HepG2 (cell line): ENCODE measurements at regions not wholly inside any gene's neighbourhood (a gene's known extent, or its start where the extent isn't known, plus 50 kb on each side); places are given as distances from the start of the nearest gene placed in this dataset.

Experiments used
- DNMT3B ChIP-seq: conservative IDR thresholded peaks from 2 replicates; pipeline ENCODE4 v1.6.1; 2016; ENCODE audit warnings: missing biosample characterization, control low read depth
- HOXA3 ChIP-seq: sonication (generic); formaldehyde crosslinking; IDR thresholded peaks from 2 replicates; pipeline ENCODE4 v1.5.0; 2020; ENCODE audit warnings: missing genetic modification reagents
- ISL2 ChIP-seq: sonication (generic); formaldehyde crosslinking; IDR thresholded peaks from 2 replicates; pipeline ENCODE4 v1.5.0; 2020; ENCODE audit warnings: missing genetic modification reagents
- KLF16 ChIP-seq, 2 experiments: sonication (generic) in 1 of 2; formaldehyde crosslinking in 1 of 2; IDR thresholded peaks; 2 replicates each; pipeline versions ENCODE4 v1.6.1 to v1.8.0; 2016 to 2023; ENCODE audit warnings: missing genetic modification reagents in 2 of 2, missing compliant biosample characterization in 1 of 2
- LBX2 ChIP-seq: sonication (generic); formaldehyde crosslinking; IDR thresholded peaks from 2 replicates; pipeline ENCODE4 v1.5.0; 2020; ENCODE audit warnings: missing genetic modification reagents, mild to moderate bottlenecking, borderline replicate concordance
- MATR3 ChIP-seq: sonication (generic); formaldehyde crosslinking; IDR thresholded peaks from 2 replicates; pipeline ENCODE4 v1.4.0; 2020; ENCODE audit warnings: missing genetic modification reagents
- MED1 ChIP-seq: sonication (generic); formaldehyde crosslinking; IDR thresholded peaks from 2 replicates; pipeline ENCODE4 v1.4.0; 2020; ENCODE audit warnings: missing genetic modification reagents
- PAF1 ChIP-seq: IDR thresholded peaks from 2 replicates; pipeline ENCODE4 v1.6.1; 2016; ENCODE audit warnings: missing genetic modification reagents, missing compliant biosample characterization
- PCBP2 ChIP-seq: fragments of 200-400 bp; formaldehyde crosslinking; optimal IDR thresholded peaks from 2 replicates; pipeline ENCODE3; 2018; ENCODE audit warnings: low read length, low read depth; ENCODE audit not compliant: poor library complexity, severe bottlenecking
- SRSF1 ChIP-seq: fragments of 200-400 bp; formaldehyde crosslinking; optimal IDR thresholded peaks from 2 replicates; pipeline ENCODE3; 2017; ENCODE audit warnings: mild to moderate bottlenecking, low read depth, low read length, moderate library complexity
- STAT5B ChIP-seq: sonication (generic); formaldehyde crosslinking; IDR thresholded peaks from 2 replicates; pipeline ENCODE4 v1.4.0; 2020; ENCODE audit warnings: missing genetic modification reagents
- TP53 ChIP-seq: sonication (generic); formaldehyde crosslinking; conservative IDR thresholded peaks from 2 replicates; pipeline ENCODE4 v1.4.0; 2020; ENCODE audit warnings: missing genetic modification reagents
- XBP1 ChIP-seq: sonication (generic); formaldehyde crosslinking; IDR thresholded peaks from 2 replicates; pipeline ENCODE4 v1.5.0; 2020; ENCODE audit warnings: missing genetic modification reagents
- ZNF253 ChIP-seq: sonication (generic); formaldehyde crosslinking; IDR thresholded peaks from 2 replicates; pipeline ENCODE4 v1.8.0; 2022; ENCODE audit warnings: mild to moderate bottlenecking, missing genetic modification reagents, borderline replicate concordance
- ZNF276 ChIP-seq: sonication (generic); formaldehyde crosslinking; IDR thresholded peaks from 2 replicates; pipeline ENCODE4 v1.4.0; 2020; ENCODE audit warnings: mild to moderate bottlenecking, low read depth, missing genetic modification reagents
- TF ChIP-seq, protein P1 (sequence below): IDR thresholded peaks from 2 replicates; pipeline ENCODE4 v1.6.1; 2016; ENCODE audit warnings: missing compliant biosample characterization, missing genetic modification reagents, borderline replicate concordance
- TF ChIP-seq, protein P2 (sequence below): sonication (generic); formaldehyde crosslinking; IDR thresholded peaks from 2 replicates; pipeline ENCODE4 v1.4.0; 2020; ENCODE audit warnings: mild to moderate bottlenecking, missing genetic modification reagents

GRCh38 chr4:3830774-3831528 lies 64.8 kb downstream of the ADRA2C start (continued):
- TF ChIP-seq ZNF276 (CRISPR knock-in tag) (peak; percentile 95; the same call in 1 of the 2 replicates), TP53 (CRISPR knock-in tag) (0 out of 2 replicates have a peak, but pooled peaks have one; percentile 16), STAT5B (CRISPR knock-in tag) (peak; percentile 56; the same call in 1 of the 2 replicates), DNMT3B (CRISPR knock-in tag) (peak; percentile 87; the same call in 1 of the 2 replicates), ZNF253 (no peak), MED1 (CRISPR knock-in tag) (peak; percentile 97), PCBP2 (no peak), SRSF1 (peak; percentile 97), PAF1 (CRISPR knock-in tag) (0 out of 2 replicates have a peak, but pooled peaks have one; percentile 43), HOXA3 (CRISPR knock-in tag) (peak; percentile 67), LBX2 (CRISPR knock-in tag) (no peak), XBP1 (CRISPR knock-in tag) (no peak), ISL2 (CRISPR knock-in tag) (peak; percentile 49), KLF16 (CRISPR knock-in tag; IDR thresholded peaks at IDR 0.05) (peak in 1 of 2 experiments; percentile 74; a peak in 1 of 4 replicates), MATR3 (CRISPR knock-in tag) (no peak)
- TF ChIP-seq, protein P1, sequence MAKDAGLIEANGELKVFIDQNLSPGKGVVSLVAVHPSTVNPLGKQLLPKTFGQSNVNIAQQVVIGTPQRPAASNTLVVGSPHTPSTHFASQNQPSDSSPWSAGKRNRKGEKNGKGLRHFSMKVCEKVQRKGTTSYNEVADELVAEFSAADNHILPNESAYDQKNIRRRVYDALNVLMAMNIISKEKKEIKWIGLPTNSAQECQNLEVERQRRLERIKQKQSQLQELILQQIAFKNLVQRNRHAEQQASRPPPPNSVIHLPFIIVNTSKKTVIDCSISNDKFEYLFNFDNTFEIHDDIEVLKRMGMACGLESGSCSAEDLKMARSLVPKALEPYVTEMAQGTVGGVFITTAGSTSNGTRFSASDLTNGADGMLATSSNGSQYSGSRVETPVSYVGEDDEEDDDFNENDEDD (CRISPR knock-in tag), result peak; percentile 59; the same call in 1 of the 2 replicates
- TF ChIP-seq, protein P2, sequence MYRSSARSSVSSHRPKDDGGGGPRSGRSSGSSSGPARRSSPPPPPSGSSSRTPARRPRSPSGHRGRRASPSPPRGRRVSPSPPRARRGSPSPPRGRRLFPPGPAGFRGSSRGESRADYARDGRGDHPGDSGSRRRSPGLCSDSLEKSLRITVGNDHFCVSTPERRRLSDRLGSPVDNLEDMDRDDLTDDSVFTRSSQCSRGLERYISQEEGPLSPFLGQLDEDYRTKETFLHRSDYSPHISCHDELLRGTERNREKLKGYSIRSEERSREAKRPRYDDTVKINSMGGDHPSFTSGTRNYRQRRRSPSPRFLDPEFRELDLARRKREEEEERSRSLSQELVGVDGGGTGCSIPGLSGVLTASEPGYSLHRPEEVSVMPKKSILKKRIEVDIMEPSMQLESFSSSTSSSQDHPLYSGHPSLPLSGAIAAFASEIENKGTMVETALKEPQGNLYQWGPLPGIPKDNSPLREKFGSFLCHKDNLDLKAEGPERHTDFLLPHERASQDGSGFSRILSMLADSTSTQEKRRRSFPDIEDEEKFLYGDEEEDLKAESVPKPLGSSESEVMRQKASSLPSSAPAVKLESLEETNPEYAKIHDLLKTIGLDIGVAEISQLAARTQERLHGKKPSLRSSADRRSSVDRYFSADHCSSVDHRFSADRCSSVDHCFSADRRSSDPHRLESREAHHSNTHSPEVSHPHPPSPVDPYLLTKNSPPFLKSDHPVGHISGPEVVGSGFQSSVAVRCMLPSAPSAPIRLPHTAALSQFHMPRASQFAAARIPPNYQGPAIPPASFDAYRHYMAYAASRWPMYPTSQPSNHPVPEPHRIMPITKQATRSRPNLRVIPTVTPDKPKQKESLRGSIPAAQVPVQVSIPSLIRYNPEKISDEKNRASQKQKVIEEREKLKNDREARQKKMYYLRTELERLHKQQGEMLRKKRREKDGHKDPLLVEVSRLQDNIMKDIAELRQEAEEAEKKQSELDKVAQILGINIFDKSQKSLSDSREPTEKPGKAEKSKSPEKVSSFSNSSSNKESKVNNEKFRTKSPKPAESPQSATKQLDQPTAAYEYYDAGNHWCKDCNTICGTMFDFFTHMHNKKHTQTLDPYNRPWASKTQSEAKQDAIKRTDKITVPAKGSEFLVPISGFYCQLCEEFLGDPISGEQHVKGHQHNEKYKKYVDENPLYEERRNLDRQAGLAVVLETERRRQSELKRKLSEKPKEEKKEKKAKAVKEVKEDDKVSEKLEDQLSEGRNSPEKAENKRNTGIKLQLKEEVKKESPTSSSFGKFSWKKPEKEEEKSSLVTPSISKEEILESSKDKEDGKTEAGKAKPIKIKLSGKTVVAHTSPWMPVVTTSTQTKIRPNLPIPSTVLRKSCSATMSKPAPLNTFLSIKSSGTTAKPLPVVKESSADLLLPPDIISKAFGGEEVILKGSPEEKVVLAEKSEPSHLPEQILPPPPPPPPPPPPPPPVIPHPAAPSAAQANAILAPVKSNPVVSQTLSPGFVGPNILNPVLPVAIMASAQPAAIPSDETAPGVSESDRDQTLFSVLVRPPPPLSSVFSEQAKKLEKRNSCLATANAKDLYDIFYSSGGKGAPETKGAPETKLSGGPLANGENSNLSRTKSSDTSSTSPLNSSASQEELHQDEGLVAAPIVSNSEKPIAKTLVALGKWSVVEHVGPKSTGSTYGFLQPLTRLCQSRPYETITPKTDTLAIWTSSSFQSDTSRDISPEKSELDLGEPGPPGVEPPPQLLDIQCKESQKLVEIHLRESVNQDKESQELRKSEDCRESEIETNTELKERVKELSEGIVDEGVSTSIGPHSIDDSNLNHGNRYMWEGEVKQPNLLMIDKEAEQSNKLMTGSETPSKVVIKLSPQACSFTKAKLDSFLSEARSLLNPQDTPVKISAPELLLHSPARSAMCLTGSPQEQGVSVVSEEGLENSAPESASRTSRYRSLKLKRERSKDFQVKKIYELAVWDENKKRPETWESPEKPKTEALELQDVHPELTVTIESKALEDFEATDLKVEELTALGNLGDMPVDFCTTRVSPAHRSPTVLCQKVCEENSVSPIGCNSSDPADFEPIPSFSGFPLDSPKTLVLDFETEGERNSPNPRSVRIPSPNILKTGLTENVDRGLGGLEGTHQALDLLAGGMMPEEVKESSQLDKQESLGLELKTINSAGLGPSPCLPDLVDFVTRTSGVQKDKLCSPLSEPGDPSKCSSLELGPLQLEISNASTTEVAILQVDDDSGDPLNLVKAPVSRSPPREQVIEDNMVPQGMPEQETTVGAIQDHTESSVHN (CRISPR knock-in tag), result peak; percentile 85; the same call in 1 of the 2 replicates
